Stimulated activated CD8-positive, alpha-beta memory T cell treated with anti-CD3 and anti-CD28 coated beads, Interleukin-2, amount 100 ng/mL, for 48 hours (primary cell): ENCODE measurements at regions not wholly inside any gene's neighbourhood (a gene's known extent, or its start where the extent isn't known, plus 50 kb on each side); places are given as distances from the start of the nearest gene placed in this dataset.
"Not testable (repeated sequence)": the region's sequence is repeated elsewhere in the genome, so short reads cannot be mapped to it uniquely, and the experiment has no call there.

Experiments
- DNase-seq, 2 donors: peaks; one replicate each; pipeline ENCODE4 v3.0.0-alpha.2; 2020; ENCODE audit warnings: low read depth in 2 of 2

GRCh38 chrX:115840729-115841409 lies 279.9 kb downstream of the PLS3 start:
- not testable (repeated sequence) for DNase-seq

GRCh38 chrX:115850986-115851385 lies 290.0 kb downstream of the PLS3 start:
- DNase-seq = not testable (repeated sequence)

GRCh38 chrX:115853260-115853659 lies 292.3 kb downstream of the PLS3 start:
- not testable (repeated sequence) for DNase-seq

GRCh38 chrX:115881170-115881569 lies 289.4 kb upstream of the AGTR2 start:
- DNase-seq = not testable (repeated sequence)

- not testable (repeated sequence) for DNase-seq
Observed at GRCh38 chrX:115884121-115884520, 286.4 kb upstream of the AGTR2 start.

- DNase-seq = peak in 1 of 2 donors; percentile 15
Observed at GRCh38 chrX:115888041-115888440, 282.5 kb upstream of the AGTR2 start.

GRCh38 chrX:115888519-115888918 lies 282.0 kb upstream of the AGTR2 start:
- not testable (repeated sequence) for DNase-seq

- DNase-seq = no peak
Observed at GRCh38 chrX:115889121-115889890, 281.2 kb upstream of the AGTR2 start.

GRCh38 chrX:115892056-115892708 lies 278.4 kb upstream of the AGTR2 start:
- DNase-seq = no peak

GRCh38 chrX:115892787-115893671 lies 277.5 kb upstream of the AGTR2 start:
- DNase-seq = no peak

- DNase-seq = no peak
Observed at GRCh38 chrX:115894087-115894486, 276.5 kb upstream of the AGTR2 start.

- DNase-seq = no peak
Observed at GRCh38 chrX:115895678-115896329, 274.7 kb upstream of the AGTR2 start.

- no peak for DNase-seq
Observed at GRCh38 chrX:115896362-115896761, 274.2 kb upstream of the AGTR2 start.

- no peak for DNase-seq
Observed at GRCh38 chrX:115897956-115898355, 272.6 kb upstream of the AGTR2 start.

GRCh38 chrX:115898382-115899001 lies 272.1 kb upstream of the AGTR2 start:
- no peak for DNase-seq

- DNase-seq = no peak
Observed at GRCh38 chrX:115900425-115900824, 270.1 kb upstream of the AGTR2 start.

GRCh38 chrX:115901241-115901640 lies 269.3 kb upstream of the AGTR2 start:
- DNase-seq = no peak

GRCh38 chrX:115902995-115903394 lies 267.5 kb upstream of the AGTR2 start:
- DNase-seq = no peak

- DNase-seq = no peak
Observed at GRCh38 chrX:115906276-115906675, 264.3 kb upstream of the AGTR2 start.

- no peak for DNase-seq
Observed at GRCh38 chrX:115906881-115907280, 263.7 kb upstream of the AGTR2 start.

- no peak for DNase-seq
Observed at GRCh38 chrX:115909017-115909416, 261.5 kb upstream of the AGTR2 start.
